ENCODE measurements at regions not wholly inside any gene's neighbourhood (a gene's known extent, or its start where the extent isn't known, plus 50 kb on each side); places are given as distances from the start of the nearest gene placed in this dataset.

DNA sequence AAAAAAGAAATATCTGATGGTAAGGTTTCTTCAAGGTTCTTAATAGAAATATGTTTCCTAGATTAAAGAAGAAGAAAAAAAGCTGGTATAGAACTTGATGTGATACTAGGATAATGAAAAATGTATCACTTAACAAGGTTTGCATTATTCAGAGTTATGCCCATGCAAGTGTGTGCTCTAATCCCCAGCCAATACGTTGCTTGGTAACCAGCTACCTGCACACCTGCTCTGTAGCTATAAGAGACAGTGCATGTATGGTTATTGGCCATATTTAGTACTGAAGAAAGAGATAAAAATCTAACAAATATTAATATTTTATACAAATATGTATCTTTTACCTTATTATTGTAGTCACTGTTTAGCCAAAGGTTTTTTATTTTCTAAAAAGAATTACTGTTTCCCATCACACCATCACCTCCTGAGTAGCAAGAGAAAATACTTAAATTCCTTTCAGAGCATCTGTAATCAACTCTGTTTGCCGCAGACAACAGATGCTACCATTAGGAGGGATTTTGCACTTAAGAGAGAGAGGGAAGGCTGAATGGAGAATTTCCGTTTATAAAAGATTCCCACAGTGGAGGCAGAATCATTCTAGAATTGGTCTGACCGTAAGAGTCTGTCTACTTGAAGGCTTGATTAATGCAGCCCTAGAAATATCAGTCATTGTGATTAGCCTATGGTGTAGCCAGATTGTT, 115.6 kb downstream of the NEDD1 start:
- no peaks in the 10 kb centered on the region for H3K9me3 ChIP-seq (ENCODE audit: low read length)
- H2AFZ ChIP-seq (ENCODE audit: low read length) = no peak overlapping the region
- ChIA-PET CTCF (ENCODE audit: low intra/inter-chr PET ratio, low total read pairs) (no interaction called here), POLR2A (no interaction called here)
- H3K4me2 ChIP-seq (ENCODE audit: low read depth, low read length) = no peak overlapping the region
- no TSS peak for BruUV-seq (replicated peaks)
- WGBS (ENCODE audit: low lambda C conversion rate) = 0% methylated on average over 4 of the region's 4 CpGs
- no peak overlapping the region for H3K27ac ChIP-seq (ENCODE audit: extremely low read length, insufficient read depth, low read length)
- FAIRE-seq (no peak), ATAC-seq (no peak), DNase-seq (ENCODE audit: low spot score) (no peak)
- no peaks in the 10 kb centered on the region for H3K79me2 ChIP-seq (ENCODE audit: insufficient read depth, low read length)
- TF ChIP-seq, protein P1, sequence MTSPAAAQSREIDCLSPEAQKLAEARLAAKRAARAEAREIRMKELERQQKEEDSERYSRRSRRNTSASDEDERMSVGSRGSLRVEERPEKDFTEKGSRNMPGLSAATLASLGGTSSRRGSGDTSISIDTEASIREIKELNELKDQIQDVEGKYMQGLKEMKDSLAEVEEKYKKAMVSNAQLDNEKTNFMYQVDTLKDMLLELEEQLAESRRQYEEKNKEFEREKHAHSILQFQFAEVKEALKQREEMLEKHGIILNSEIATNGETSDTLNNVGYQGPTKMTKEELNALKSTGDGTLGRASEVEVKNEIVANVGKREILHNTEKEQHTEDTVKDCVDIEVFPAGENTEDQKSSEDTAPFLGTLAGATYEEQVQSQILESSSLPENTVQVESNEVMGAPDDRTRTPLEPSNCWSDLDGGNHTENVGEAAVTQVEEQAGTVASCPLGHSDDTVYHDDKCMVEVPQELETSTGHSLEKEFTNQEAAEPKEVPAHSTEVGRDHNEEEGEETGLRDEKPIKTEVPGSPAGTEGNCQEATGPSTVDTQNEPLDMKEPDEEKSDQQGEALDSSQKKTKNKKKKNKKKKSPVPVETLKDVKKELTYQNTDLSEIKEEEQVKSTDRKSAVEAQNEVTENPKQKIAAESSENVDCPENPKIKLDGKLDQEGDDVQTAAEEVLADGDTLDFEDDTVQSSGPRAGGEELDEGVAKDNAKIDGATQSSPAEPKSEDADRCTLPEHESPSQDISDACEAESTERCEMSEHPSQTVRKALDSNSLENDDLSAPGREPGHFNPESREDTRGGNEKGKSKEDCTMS (CRISPR knock-in tag; conservative IDR thresholded peaks at IDR 0.05) = no peak
- TF ChIP-seq ATRX (CRISPR knock-in tag; IDR thresholded peaks at IDR 0.05; ENCODE audit: borderline replicate concordance) = no peak
- TF ChIP-seq TARDBP (CRISPR knock-in tag; IDR thresholded peaks at IDR 0.05) = no peak
- no peak for TF ChIP-seq RORA (CRISPR knock-in tag; IDR thresholded peaks at IDR 0.05)
- no peak for TF ChIP-seq SMARCE1 (IDR thresholded peaks at IDR 0.05; ENCODE audit: borderline replicate concordance)
- TF ChIP-seq, protein P2, sequence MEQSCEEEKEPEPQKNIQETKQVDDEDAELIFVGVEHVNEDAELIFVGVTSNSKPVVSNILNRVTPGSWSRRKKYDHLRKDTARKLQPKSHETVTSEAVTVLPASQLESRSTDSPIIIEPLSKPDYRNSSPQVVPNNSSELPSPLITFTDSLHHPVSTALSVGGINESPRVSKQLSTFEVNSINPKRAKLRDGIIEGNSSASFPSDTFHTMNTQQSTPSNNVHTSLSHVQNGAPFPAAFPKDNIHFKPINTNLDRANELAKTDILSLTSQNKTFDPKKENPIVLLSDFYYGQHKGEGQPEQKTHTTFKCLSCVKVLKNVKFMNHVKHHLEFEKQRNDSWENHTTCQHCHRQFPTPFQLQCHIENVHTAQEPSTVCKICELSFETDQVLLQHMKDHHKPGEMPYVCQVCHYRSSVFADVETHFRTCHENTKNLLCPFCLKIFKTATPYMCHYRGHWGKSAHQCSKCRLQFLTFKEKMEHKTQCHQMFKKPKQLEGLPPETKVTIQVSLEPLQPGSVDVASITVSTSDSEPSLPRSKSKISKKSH (CRISPR knock-in tag; IDR thresholded peaks at IDR 0.05; ENCODE audit: borderline replicate concordance) = no peak
- no peak for TF ChIP-seq SAP130 (CRISPR knock-in tag; IDR thresholded peaks at IDR 0.05; ENCODE audit: low read depth)
- TF ChIP-seq, protein P3, sequence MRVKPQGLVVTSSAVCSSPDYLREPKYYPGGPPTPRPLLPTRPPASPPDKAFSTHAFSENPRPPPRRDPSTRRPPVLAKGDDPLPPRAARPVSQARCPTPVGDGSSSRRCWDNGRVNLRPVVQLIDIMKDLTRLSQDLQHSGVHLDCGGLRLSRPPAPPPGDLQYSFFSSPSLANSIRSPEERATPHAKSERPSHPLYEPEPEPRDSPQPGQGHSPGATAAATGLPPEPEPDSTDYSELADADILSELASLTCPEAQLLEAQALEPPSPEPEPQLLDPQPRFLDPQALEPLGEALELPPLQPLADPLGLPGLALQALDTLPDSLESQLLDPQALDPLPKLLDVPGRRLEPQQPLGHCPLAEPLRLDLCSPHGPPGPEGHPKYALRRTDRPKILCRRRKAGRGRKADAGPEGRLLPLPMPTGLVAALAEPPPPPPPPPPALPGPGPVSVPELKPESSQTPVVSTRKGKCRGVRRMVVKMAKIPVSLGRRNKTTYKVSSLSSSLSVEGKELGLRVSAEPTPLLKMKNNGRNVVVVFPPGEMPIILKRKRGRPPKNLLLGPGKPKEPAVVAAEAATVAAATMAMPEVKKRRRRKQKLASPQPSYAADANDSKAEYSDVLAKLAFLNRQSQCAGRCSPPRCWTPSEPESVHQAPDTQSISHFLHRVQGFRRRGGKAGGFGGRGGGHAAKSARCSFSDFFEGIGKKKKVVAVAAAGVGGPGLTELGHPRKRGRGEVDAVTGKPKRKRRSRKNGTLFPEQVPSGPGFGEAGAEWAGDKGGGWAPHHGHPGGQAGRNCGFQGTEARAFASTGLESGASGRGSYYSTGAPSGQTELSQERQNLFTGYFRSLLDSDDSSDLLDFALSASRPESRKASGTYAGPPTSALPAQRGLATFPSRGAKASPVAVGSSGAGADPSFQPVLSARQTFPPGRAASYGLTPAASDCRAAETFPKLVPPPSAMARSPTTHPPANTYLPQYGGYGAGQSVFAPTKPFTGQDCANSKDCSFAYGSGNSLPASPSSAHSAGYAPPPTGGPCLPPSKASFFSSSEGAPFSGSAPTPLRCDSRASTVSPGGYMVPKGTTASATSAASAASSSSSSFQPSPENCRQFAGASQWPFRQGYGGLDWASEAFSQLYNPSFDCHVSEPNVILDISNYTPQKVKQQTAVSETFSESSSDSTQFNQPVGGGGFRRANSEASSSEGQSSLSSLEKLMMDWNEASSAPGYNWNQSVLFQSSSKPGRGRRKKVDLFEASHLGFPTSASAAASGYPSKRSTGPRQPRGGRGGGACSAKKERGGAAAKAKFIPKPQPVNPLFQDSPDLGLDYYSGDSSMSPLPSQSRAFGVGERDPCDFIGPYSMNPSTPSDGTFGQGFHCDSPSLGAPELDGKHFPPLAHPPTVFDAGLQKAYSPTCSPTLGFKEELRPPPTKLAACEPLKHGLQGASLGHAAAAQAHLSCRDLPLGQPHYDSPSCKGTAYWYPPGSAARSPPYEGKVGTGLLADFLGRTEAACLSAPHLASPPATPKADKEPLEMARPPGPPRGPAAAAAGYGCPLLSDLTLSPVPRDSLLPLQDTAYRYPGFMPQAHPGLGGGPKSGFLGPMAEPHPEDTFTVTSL (CRISPR knock-in tag; IDR thresholded peaks at IDR 0.05; ENCODE audit: borderline replicate concordance) = no peak
- no peak for TF ChIP-seq CREB1 (IDR thresholded peaks at IDR 0.05)
- TF ChIP-seq CREB1 (CRISPR knock-in tag; IDR thresholded peaks at IDR 0.05) = no peak
- no peak for TF ChIP-seq ZNF292 (CRISPR knock-in tag; IDR thresholded peaks at IDR 0.05; ENCODE audit: borderline replicate concordance, low read depth)
- TF ChIP-seq SMYD3 (CRISPR knock-in tag; IDR thresholded peaks at IDR 0.05) = no peak
- TF ChIP-seq, protein P4, sequence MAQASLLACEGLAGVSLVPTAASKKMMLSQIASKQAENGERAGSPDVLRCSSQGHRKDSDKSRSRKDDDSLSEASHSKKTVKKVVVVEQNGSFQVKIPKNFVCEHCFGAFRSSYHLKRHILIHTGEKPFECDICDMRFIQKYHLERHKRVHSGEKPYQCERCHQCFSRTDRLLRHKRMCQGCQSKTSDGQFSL (CRISPR knock-in tag; IDR thresholded peaks at IDR 0.05) = no peak
- TF ChIP-seq CHD2 (IDR thresholded peaks at IDR 0.05; ENCODE audit: low read depth, low read length) = no peak
- intact Hi-C loops (cut with micrococcal nuclease; ENCODE audit: unreplicated experiment) = no loop called here
- H3K36me3 ChIP-seq (replicated peaks in 1 of 2; ENCODE audit: control insufficient read depth in 1 of 2, insufficient read depth in 2 of 2, low read length in 2 of 2) = no peaks in the 10 kb centered on the region
- no peak overlapping the region for H3K4me3 ChIP-seq (replicated peaks in 1 of 3; ENCODE audit: insufficient read depth in 1 of 3, low read depth in 2 of 3, low read length in 3 of 3)
- in situ Hi-C loops (cut with HindIII; ENCODE audit: extremely low pct_ligation_motif_present, low pct_unique_long_range_greater_than_20kb) = no loop called here
- H4K20me1 ChIP-seq (ENCODE audit: insufficient read depth, low read length) = no peaks in the 10 kb centered on the region
- no peak overlapping the region for H3K9ac ChIP-seq (ENCODE audit: insufficient read depth, low read depth, low read length)
- H3K27me3 ChIP-seq (ENCODE audit: control insufficient read depth in 1 of 2, insufficient read depth in 2 of 2, low read length in 2 of 2) = no peaks in the 10 kb centered on the region
- no peaks in the 10 kb centered on the region for H3K4me1 ChIP-seq (ENCODE audit: insufficient read depth, low read length)
